Inferior parietal cortex (tissue), 1 donor: ENCODE measurements at regions not wholly inside any gene's neighbourhood (a gene's known extent, or its start where the extent isn't known, plus 50 kb on each side); places are given as distances from the start of the nearest gene placed in this dataset.
A peak's percentile ranks its signal among the peaks of the same experiment; 100 is the strongest.

Experiments
- DNase-seq: peaks from one replicate; pipeline ENCODE4 v3.0.0-alpha.2; 2016; ENCODE audit errors: extremely low spot score

DNA sequence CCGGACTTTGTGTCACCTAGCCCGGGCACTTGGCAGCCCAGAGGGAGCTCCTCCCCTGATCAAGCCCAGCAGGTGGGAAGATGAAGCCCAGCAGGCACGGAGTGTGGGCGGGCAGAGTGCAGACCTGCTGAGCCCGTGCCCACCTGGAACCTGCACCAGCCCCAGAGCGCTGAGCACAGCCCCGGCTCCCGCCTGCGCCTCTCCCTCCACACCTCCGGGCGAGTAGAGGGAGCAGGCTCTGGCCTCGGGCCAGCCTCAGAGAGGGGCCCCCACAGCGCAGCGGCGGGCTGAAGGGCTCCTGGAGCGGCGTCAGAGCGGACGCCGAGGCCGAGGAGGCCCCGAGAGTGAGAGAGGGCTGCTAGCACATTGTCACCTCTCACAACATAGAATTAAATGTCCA lies 257.7 kb downstream of the VGLL3 start:
- DNase-seq: no peak

DNA sequence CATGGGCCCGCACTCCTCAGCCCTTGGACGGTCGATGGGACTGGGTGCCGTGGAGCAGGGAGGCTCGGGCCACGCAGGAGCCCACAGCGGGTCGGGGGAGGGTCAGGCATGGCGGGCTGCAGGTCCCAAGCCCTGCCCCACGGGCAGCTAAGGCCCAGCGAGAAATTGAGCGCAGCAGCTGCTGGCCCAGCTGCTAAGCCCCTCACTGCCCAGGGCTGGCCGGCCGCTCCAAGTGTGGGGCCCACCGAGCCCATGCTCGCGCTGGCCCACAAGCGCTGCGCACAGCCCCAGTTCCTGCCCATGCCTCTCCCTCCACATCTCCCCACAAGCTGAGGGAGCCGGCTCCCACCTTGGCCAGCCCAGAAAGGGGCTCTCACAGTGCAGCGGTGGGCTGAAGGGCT lies 259.4 kb downstream of the VGLL3 start:
- no peak for DNase-seq

DNA sequence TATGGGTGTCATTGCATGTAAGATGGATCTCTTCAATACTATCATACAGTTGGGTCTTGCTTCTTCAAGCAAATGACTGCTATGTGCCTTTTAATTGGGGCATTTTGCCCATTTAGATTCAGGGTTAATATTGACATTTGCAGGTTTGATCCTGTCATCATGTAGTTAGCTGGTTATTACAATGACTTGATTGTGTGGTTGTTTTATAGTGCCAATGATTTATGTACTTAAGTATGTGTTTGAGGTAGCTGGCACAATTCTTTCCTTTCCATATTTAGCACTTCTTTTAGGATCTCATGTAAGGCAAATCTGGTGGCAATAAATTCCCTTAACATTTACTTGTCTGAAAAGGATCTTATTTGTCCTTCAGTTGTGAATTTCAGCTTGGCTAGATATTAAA lies 267.5 kb downstream of the VGLL3 start:
- DNase-seq: no peak

DNA sequence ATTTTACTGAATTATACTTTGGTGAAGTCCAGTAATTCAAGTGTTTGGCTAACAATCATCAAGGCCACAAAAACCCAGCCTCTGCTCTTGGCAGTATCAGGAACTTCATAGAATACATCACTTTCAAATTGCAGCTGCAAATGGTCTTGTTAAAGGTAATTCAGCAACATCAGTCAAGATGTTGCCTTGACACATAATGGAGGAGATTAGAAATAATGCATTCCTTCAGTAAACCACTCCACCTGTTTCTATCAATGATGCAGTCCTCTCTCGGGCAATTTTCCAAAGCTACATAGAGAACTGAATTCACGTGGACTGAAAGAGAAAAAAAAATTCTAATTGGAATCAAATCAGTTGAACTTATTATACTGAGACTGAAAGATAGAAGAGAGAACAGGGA lies 279.3 kb downstream of the VGLL3 start:
- DNase-seq: no peak

DNA sequence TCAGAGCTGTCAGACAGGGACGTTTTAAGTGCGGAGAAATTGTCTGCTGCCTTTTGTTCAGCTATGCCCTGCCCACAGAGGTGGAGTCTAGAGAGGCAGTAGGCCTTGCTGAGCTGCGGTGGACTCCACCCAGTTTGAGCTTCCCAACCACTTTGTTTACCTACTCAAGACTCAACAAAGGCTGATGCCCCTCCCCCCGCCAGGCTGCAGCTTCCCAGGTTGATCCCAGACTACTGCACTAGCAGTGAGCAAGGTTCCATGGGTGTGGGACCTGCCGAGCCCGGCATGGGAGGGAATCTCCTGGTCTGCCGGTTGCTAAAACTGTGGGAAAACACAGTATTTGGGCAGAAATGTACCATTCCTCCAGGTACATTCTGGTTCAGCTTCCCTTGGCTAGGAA lies 282.1 kb downstream of the VGLL3 start:
- no peak for DNase-seq

DNA sequence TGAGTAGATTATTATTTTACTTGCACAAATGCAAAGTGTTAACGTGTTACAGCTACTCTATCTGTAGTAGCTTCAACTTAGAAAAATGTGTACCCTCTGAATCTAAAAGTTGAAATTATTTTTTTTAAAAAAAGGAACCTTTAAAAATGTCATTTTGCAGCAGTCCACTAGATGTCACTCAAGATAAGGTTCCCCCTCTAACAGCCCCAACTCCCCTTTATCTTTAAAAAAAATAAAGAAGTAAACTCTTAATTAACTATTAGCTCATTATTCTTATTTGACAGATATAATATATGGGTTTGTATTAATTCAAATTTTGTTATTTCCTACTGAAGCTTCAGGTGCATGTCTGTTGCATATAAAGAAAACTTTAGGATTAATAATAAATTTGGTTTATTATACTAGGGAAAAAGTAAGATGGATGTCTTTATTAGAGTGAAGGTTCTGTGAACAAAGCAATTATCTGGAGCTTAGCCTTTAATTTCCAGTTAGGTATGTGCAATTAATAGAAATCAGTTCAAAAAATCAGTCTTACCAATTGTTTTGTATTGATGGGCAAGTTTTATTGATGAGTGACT lies 288.5 kb downstream of the VGLL3 start:
- DNase-seq: no peak

DNA sequence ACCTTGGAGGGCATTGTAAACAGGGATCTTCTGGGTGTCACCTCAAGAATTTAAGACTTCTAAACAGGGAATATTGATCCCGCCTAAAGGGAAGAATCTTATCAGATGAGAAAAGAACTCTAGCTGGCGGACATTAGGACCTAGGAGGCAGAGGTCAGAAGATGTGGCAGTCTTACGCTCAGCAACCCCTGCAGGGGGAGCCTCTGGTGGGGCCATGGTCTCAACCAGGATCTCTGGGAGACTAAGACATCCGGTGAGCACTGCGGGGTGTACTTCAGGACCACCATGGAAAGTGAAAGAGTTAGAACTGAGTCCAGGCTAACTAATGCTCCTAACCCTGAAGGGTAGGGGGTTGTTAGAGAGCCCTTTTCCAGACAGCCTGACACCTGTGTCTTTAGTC lies 295.2 kb downstream of the VGLL3 start:
- DNase-seq: no peak

DNA sequence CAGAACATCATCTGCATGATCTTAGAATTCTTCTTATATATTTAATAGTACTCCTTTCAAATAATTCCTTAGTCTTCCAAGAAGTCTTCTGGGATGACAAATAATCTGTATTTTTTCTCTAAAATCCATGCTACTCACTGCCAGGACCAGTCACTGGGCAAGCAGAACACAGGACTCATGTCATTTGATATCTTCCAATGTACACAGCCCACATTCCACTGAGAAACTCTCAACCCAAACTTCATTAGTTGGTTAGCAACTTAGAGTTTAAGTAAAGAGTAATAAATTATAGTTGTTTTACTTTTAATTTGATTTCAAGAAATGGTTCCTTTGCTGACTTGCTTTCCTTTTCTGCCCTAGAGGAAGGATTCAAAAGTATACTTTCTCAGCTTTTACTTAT lies 317.0 kb downstream of the VGLL3 start:
- DNase-seq: no peak

DNA sequence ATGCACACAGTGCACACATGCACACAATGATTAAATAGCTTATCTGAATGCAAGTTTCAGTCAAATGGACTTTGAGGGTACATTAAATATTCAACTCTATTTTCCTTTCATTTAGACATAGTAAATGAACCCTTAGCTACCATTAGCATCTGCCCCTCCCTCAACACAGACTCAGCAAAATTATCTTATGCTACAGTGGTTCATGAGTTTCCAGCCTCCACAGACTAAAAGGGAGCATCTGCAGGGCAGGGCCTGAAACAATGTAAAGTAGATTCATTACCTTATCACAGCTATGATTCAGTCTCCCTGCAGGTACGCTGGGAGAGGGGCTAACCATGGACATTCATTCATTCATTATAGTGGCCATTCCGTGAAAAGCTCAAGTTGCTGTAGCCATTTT lies 329.1 kb downstream of the VGLL3 start:
- no peak for DNase-seq

DNA sequence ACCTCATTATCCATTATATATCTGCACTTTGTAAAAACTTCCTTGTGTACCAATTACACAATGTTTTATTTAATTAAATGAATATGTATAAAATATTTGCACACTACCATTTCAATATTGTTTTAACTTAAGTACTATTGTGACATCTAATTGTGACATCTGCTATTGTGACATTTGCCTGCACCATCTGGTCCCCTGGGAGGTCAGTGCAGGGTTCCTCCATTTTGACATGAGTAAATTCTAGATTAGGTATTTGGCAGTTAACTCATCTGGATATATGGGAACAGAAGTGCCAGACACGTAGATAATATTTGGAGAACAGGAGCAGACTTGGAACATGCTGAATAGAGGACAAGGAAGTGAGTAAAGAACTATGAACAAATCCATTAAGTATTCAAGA lies 332.1 kb downstream of the VGLL3 start:
- no peak for DNase-seq

DNA sequence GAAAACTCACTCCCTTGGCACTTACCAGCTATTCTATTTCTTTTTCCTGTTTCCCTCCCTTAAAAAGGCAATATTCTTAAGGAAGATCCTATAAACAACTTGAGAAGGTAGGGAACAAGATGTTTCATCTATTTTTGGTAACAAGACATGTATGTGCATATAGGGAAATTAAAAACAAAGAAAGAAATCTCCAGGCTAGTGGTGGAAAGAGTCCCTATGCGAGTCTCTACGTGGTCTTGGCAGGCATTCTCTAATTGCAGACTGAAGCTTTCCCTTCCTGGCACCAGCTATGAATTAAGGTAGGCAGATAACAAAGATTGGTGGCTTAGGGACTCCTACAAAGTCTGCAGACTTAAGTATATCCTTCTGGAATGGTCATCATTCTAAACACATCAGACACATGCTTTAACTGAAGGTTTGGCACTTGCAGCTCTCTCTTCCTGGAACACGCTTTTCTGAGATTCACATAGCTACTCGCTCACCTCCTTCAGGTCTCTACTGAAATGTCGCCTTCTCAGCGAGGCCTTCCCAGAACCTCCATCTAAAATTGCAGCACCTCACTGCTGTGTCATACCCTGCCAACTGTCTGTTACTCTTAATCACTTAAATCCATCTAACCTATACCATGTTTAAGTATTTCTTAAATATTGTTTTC lies 336.0 kb downstream of the VGLL3 start:
- DNase-seq: no peak

DNA sequence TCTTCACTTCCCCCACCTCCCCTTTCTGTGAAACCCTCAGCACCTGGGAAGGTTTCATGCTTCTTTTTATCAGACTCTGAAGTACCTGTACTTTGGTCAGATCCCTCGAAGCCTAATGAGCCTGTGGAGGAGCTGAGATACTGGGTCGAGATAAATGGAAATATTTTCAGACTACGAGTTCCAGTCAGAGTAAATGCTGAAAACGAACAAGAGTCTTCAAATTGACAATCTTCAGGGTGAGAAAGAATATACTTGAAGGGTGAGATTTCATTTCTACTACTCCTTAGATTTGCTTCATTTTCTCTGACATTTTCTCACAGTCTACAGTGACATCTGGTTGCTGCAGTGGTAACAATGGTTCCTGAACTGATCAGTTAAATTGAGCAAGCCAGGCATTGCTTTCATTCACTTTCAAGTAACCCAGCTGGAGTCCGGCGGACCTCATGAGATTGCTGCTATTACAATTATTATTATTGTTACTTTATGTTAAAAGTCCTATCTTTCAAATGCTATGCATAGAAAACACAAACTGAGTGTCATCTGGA lies 337.2 kb downstream of the VGLL3 start:
- DNase-seq: no peak

DNA sequence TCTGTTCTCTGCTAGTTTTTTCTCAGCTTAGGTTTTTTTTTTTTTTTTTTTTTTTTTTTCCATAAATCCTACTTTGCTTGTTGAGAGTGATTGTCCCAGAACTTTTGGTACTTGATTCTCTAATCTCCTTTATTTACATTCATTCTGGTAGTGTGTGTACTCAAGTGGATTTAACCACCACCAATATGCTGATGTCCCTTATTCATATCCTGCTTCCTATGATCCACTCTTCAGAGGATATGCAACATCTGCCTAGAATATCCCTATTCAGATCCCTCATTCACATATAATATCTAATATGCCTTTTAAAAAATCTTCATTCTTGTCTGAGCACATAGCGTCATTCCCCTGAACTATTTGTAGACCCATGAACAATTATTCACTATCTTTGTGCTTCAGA lies 342.9 kb downstream of the VGLL3 start:
- DNase-seq: no peak

DNA sequence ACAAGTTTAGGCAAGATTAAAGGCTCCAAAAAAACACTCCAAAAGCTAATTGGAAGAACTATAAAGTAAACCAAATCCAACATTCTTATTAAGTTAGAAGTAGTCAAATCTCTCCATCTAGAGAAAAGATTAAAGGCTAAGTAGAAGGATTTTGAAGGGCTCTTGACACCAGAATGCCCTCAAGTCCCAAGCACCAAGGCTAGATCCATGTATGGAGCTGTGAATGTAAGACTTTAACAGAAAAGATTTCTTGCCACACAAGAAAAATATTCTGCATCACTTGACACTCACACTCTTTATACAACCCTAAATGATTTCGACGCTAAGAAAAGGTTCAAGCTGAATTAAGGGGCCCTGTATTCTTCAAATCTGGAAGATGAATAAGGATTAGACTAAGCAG lies 345.2 kb downstream of the VGLL3 start:
- DNase-seq: no peak

DNA sequence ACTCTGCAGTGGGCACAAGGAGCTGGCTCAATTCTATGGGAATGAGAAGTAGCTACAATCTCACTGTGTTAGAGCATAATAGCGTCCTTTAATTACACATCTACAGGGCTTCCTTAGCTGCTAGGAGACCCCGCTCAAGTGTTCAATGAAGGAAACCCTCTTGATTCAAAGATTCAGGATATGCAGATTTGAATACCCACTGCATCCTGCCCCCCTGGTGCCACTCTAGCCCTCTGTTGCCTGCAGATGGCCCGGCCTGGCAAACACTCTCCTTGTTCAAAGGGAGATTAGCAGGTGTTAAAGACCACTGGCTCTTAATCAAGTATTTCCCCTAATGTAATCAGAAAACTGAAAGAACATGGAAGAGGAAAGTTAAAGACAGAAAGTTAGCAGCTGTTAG lies 356.6 kb downstream of the VGLL3 start:
- DNase-seq: no peak

DNA sequence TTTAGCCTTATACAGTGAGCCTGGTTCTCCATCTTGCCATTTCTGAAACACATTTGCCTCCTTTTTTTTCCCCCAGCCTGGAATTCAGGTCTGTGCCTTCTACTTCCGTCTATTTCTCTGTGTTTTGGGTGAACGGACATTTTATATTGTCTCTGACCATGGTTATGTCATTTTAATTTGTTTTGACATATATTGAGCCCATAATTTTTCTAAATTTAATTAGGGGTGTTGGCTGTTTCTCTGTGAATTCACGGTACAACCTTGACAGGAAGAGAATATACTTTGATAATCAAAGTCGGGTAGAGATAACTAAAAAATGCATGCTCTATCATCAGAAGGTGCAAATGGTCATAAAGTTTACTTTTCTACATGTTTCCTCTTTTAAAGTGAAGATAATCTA lies 361.4 kb downstream of the VGLL3 start:
- no peak for DNase-seq

DNA sequence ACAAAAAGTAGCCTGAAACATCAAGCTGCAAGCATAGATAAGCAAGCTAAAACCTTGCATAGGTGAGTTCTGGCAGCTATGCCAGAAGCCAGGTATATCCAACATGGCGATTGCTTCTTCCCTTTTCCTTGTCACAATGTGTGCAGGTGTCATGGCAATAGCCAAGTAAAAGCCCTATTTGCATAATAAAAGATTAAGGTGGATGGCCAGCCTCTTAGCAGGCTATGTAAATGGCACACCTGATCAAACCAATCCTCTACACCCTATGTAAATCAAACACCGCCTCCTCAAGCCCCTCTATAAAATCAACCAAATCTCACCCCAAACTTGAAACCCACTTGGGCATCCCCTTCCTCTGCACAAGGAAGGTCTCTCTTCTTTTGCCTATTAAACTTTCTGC lies 366.8 kb downstream of the VGLL3 start:
- DNase-seq: no peak

DNA sequence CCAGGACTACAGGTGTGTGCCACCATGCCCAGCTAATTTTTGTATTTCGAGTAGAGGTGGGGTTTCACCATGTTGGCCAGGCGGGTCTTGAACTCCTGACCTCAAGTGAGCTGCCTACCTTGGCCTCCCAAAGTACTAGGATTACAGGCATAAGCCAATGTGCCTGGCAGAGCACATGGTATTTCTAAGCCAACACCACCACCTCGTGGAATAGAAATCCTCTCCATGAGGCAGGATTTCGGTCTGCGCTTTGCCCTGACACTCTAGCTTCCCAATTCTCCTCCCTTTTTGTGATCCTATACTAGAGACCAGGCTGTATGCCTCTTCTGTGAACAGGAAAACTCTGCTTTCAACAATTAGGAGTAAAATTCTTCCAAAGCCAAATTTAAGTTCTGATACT lies 372.2 kb downstream of the VGLL3 start:
- DNase-seq: no peak

DNA sequence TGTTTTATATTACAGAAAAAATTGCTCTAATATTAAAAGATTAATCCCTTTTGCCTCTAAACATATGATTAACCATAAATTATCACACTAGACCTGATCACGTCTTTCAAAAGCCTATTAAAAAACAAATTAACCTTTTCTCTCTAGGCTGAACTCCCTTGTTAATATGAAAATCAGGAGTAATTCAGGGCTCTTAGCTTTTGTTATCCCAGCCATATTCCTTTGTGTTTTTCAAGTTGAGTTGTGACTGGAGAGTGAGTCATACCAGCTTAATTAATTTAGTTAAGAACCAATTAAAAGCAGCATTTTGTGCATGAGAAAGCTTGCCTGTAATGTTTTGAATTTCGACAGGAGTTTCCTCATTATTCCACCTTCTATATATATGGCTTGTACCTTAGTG lies 385.8 kb downstream of the VGLL3 start:
- no peak for DNase-seq

DNA sequence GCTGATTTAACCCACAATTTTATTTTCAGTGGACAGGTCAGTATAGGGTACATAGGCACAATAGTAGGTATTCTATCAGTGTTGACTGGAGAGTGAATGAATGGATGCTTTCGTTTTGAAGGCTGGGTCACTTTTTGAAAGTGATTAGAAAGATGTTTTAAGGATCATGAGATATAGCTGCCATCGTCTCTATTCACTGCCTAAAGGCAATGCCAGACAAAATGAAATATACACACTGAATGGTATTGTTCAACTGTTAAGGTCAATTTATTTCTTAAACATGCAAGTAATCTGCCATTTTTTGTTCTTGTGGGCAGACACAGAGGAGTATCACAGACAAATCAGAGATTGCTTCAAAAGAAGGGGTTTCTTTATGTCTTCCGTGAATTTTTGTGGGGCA lies 395.3 kb downstream of the VGLL3 start:
- no peak for DNase-seq

DNA sequence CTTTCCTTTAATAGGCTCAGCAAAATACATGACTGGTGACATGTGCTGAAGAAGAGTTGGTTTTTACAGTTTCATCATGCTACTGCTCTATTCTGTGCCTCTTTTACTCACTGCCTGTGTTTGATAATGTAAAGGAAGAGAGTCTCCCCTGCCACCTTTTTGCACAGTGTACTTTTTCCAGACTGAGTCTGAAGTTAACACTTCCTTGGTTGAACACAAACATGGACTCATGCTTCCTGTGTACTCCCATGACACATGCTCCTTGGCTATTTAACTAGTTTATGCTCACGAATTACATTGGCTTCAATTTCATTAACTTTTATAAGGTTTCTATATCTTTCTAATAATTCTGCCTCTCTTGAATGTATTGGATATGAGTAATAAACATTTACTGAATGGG lies 396.1 kb downstream of the VGLL3 start:
- no peak for DNase-seq

DNA sequence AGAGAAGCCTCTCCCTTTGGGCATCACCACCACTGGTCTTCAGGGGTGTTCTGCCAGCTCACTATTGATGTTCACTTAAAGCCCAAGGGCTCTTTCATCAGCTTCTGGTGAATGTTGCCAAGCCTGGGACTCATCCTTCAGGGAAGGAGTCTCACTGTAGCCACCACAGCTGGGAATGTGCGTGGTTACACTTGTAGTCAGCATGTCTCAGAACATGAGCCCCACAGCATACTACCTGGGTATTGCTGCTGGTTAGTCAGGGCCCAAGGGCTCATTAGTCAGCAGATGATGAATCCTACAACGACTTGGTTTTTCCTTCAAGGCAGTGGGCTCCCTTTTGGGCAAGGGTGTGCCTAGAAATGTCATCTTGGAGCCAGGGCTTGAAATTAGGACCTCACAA lies 412.9 kb downstream of the VGLL3 start:
- DNase-seq: no peak

DNA sequence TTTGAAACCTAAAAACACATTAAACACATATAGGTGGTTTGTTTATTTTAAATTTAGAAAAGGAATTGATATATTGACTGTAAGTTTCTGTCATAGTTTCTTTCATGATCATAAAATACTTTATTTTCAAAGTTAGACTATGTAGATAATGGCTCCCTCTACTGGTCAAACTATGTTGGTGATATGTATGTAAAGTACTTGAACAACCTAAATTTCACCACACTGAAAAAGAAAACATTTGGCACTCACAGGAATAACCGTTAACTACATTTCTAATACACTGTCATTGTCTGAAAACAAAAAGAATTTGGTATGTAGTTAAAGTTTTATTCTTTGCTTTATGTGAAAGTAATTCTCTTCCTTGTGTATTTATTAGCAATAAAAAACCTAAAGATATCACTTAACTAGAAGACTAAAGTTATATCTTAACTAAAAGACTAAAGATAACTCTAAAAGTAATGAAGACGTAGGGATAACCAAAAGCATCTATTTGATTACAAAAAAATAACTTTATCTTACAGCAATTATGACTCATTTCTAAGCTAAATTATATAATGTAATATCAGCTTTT lies 427.5 kb downstream of the VGLL3 start:
- DNase-seq: peak; percentile 73

DNA sequence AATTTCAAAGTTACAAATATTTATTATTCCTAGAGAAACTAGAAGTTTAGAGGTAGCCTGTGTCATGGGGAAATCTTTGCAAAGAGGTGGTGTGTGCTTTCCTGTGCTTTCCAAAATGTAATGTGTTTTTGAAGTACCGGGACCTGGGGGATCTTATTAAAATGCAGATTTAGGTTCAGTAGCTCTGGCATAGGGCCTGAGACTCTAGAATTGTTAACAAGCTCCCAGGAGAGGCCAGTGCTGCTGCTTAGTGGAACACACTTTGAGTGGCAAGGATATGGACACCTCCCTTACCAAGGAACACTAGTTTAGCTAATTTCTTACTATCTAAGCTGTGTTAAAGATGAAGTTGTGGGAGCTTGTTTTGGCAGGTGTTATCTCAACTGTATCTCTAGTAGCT lies 428.9 kb downstream of the VGLL3 start:
- DNase-seq: no peak
